GM03348 (cell line): ENCODE measurements at regions not wholly inside any gene's neighbourhood (a gene's known extent, or its start where the extent isn't known, plus 50 kb on each side); places are given as distances from the start of the nearest gene placed in this dataset.

ENCODE experiments used
- DNase-seq: peaks from one replicate; pipeline ENCODE4 v3.0.0; 2012; ENCODE audit warnings: low spot score

GRCh38 chr16:86979984-86980553 lies 337.1 kb downstream of the C16orf95 start:
- DNase-seq = no peak

GRCh38 chr16:86980644-86981043 lies 336.5 kb downstream of the C16orf95 start:
- no peak for DNase-seq

DNA sequence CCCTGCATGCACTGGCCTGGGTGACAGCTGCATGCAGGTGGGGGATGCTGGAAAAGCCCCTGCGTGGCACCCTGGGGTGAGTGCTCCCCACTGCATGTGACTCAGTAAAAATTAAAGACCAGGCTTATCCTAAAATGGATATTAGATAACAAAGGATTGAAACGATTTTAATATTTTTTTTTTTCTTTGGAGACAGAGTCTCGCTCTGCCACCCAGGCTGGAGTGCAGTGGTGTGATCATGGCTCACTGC lies 334.9 kb downstream of the C16orf95 start:
- no peak for DNase-seq

- DNase-seq = no peak
Measured at GRCh38 chr16:86982912-86983311, 334.3 kb downstream of the C16orf95 start.

DNA sequence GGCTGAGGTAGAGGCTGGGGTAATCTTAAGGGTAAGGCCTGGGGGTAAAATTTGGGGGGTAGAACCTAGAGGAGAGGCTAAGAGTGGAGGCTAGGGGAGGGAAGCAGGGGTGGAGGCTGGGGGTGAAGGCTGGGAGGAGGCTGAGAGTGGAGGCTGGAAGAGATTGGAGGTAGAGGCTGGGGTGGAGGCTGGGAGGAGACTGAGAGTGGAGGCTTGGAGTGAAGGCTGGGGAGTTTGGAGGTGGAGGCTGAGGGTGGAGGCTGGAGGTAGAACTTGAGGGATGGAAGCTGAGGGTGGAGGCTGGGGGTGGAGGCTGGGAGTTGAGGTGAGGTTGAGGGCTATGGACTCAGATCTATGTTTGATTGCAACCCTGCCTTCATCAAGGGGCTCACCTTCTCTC lies 333.6 kb downstream of the C16orf95 start:
- no peak for DNase-seq

DNA sequence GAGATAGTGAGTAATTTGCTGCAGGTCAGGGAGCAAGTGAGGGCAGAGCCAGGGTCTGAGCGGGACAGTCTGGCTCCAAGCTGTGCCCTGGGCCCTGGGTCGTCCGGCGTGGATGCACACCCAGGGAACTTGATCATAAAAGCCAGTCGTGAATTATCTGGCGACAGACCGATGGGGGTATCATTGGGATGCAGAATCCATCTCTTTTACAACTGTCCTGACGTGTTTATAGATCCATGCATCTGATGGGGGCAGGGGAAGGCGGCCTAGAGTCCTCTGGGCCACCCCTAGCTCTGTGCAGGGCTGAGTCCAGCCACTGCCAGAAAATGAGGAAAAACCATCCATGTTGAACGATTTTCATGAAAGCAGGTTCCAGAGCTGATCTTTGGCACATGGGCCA lies 332.8 kb downstream of the C16orf95 start:
- DNase-seq = no peak

GRCh38 chr16:86984991-86985647 lies 332.1 kb downstream of the C16orf95 start:
- no peak for DNase-seq

- no peak for DNase-seq
Measured at GRCh38 chr16:86985648-86986015, 331.6 kb downstream of the C16orf95 start.

GRCh38 chr16:86986136-86986535 lies 331.1 kb downstream of the C16orf95 start:
- DNase-seq = no peak

DNA sequence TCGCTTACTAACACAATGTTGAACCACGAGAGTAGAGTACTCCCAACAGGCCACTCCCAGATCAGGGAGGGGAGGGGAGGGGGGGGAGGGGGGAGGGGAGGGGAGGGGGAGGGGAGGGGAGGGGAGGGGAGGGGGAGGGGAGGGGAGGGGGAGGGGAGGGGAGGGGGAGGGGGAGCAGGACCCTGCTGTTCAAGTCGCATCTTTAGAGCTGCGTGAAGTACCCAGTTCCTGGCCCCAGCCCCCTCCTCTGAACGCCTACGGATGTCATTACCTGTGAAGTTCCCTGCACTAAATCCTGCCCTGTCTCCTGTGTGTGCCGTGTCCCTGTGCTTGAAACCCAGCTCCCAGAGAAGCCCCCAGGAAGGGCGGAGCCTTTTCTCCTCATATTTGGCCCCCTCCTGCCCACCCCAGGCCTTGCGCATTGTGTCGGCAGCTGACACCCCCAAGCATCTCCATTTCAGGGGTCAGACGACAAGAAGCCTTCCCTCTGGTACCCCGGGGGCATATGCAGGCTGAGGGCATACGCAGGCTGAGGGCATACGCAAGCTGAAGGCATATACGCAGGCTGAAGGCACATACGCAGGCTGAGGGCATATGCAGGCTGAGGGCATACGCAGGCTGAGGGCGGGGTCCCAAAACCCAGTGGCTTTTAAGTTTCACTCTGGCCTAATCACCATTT lies 330.2 kb downstream of the C16orf95 start:
- DNase-seq = no peak

DNA sequence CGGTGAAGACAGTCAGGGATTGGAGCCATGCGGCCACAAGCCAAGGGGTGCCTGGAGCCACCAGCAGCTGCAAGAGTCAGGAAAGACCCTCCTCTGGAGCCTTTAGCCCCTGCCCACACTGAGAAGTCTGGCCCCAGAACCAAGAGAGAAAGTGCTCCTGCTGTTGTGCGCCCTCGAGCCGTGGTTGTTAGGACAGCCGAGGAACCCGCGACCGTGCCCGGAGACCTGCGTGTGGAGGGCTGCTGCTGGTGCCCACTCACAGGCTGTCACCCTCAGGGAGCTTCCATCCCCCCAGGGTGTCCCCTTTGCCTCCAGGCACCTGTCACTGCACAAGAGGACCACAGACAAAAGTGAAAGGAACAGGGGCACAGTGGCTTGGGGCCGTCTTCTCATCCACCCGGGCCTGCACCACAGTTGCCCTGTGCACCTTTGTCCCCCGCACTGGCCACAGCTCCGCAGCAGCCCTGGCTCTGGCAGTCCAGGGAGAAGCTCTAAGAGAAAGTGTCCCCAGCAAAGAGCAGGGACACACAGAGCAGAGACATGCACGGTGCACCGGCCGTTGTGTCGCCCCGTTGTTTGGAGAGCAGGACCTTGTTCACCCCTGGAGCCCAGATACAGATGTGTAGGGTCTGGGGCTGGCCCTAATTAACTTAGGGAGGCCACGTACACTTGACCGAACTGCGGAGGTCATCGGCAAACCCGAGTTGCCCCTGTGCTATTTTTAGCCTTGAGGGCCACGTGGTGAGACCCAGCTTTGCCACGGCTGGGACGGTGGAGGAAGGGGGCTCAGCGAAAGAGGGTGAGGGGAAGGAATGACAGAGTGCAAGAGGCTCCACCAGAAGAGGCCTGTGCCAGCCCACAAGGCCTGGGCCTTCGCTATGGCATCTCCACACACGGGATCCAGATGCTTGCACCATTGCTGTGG lies 329.2 kb downstream of the C16orf95 start:
- no peak for DNase-seq

- DNase-seq = no peak
Measured at GRCh38 chr16:86988920-86989696, 328.1 kb downstream of the C16orf95 start.

- no peak for DNase-seq
Measured at GRCh38 chr16:86990451-86990850, 326.7 kb downstream of the C16orf95 start.

GRCh38 chr16:86991679-86992078 lies 325.5 kb downstream of the C16orf95 start:
- DNase-seq = no peak

DNA sequence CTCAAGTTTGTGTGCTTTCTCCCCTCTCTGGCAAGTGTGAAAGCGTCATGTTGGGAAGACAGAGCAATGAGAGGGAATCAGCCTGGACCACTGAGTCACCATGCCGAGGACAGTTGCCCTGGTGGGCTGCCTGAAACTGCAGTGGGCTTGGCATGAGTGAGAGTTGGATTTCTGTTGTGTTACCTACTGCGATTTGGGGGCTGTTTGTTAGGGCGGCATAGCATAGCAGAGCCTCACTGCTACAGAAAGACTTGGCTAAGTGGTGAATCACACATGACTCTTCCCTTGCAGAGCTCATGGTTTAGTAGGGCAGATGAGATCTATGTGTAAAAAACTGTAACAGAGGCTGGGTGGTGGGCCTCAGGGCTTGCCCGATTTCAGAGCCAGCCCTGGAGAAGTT lies 324.6 kb downstream of the C16orf95 start:
- no peak for DNase-seq

DNA sequence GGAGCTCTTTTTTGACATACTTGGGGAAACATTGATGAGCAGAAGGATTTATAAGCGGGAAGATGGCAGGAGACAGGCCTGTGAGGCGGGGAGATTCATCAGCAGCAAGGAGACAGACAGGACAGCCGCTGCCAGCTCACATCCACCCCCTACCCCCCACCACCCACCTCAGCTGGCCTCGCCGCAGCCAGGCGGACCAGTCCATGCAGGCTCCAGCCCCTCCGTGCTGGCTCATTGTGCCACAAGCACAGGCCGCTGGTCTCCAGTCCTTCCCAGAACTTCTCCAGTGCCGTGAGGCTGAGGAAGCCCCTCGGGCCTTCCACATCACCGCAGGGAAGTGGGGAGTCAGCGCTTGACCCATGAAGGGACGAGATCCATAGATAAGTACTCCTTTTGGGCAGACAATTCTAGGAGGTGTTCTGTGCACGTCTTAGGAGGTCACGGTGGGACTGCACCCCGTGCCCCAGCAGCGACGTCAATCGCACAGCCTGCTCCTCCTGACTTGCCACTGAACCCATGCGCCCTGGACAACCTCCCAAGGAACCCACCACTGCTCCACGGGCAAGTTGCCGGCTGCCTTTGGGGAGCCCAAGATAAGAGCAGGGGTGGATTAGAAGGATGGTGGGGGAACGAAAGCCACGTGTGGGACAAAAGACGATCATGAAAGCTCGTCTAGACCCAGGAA lies 323.6 kb downstream of the C16orf95 start:
- DNase-seq = no peak

DNA sequence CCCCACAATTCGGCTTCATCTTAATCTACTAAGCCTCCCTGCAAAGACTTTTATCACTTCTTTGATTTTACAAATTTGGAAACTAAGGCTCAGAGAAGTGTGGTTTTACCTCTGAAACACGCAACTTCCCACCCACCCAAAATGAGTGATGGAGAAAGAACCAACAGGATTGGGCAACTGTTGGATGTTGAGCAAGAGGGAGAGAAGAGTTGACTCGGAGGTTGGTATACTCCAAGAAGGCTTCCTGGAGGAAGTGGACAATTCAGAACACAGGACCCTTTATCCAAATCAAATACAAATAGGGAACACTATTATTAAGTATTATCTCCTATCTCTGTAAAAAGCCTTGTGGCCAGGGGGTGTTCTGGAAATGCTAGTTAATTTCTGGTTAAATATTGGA lies 323.0 kb downstream of the C16orf95 start:
- no peak for DNase-seq

- peak; percentile 90 for DNase-seq
Measured at GRCh38 chr16:86994651-86995171, 322.5 kb downstream of the C16orf95 start.

DNA sequence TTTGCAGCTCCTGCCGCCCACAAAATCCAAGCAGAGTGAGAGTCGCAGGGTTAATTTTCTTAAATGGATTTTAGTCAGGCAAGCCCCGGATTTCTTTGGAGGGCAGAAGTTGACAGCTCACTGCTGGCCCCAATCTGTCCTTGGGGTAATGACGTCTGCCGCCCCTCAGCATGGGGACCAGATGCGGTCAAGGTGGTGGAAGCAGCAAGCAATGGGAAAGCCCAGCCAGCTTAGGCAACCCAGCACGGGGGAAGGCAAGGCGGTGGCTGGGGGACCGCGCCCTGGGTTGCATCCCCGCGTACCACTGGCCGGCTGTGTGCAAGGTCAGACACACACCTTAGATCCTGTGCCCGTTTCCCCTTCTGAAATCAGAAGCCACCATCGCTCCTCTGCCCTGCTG lies 321.7 kb downstream of the C16orf95 start:
- DNase-seq = no peak

DNA sequence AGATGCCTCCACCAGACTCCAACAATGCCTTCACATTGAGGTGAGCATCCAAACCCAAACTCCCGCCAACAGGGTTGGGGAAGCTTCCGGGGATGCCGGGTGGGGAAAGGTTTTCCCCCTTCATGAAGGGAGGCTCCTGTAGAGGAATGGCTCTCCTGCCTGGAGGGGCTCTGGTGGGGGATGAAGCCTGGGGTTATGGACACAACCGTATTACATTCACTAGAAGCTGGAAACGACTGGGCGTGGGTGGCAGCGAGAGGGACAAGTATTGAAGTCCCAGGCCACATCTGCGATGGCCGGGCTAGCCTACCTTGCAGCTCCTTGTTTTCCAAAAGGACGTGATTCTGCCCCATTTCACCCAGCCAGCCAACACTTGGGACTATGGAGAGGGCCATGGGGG lies 321.1 kb downstream of the C16orf95 start:
- DNase-seq = no peak

DNA sequence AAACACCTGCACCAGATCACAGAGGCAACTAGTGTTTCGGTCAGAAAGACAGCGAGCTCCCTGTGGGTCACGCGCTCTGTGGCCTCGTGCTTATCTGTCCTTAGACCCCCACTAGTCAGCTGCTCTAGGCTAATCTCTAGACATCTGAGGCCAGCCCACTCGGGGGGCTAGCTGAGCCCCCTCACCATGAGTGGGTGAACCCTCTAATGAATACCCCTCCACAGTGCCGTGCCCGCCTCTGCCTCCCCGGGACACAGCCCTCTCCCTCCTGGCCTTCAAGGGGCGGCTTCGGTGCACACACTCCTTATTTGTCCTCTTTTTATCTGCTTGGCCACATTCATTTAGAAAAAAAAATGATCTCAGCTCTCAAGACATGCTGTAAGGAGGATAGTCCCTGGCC lies 320.1 kb downstream of the C16orf95 start:
- no peak for DNase-seq
